HG03575 (cell line): ENCODE measurements at regions not wholly inside any gene's neighbourhood (a gene's known extent, or its start where the extent isn't known, plus 50 kb on each side); places are given as distances from the start of the nearest gene placed in this dataset.
"Not testable (repeated sequence)": the region's sequence is repeated elsewhere in the genome, so short reads cannot be mapped to it uniquely, and the experiment has no call there.

ENCODE experiments used
- ATAC-seq: cut with Tn5 transposase; IDR thresholded peaks from one replicate; pipeline ENCODE4 v1.9.1; 2021; ENCODE audit not compliant: unreplicated experiment, insufficient number of reproducible peaks, low FRiP score; ENCODE audit errors: extremely low read depth

GRCh38 chr11:87604350-87604749, 566.6 kb downstream of the TMEM135 start:
- ATAC-seq, result no peak

DNA sequence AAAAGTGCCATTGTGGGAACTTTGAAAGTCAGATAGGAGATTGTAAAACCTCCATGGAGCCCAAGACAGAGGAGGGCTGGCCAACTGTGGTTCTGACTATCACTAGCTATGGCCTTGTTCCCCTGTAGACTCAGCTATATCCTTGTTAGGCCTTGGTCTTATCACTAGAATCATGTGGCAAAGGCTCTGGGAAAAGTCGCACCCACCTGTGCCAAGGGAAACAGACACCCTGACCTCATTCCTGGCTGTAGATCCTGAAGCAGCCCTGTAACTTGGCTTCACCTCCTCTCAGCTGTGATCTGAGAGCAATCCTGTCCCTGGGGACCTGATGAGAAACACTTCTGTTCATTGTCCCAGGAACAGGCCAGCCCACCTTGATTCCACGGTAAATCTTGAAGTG, 566.2 kb downstream of the TMEM135 start:
- ATAC-seq, result no peak

DNA sequence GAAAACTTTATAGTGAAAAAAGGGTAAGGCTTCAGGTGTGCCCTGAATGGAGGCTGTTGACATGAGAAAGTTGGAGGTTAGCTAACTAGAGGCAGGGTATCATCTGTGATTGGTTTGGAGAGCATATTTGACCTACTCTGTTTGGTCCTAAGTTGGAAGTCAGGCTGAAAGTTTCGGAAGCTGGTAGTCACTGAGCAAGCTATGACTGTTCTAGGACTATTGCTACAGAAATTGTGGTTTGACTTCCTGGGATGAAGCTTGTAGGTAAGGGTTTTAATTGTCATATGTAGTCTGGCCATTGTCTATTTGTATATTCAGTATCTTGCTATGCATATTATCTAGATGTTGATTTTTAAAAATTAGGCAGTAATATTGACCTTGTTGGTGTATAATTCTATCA, 565.0 kb downstream of the TMEM135 start:
- ATAC-seq, result no peak

DNA sequence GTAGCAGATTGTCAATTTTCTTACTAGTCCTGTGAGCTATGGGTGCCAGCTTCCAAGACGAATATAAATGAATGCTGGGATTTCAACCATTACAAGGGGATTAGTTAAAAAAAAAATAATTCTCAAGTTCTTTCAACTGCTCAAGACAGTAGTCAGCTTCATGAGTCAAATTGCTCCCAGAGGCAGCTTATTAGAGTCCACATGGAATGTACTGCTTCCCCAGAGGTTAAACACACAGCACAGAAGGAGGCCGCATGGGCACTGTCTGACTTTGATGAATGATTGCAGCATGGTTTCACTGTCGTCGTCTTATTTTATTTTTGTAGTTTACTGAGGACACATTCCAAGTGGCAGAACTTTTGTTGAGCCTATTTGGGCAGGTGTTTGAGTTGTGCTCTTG, 563.2 kb downstream of the TMEM135 start:
- ATAC-seq, result no peak

- ATAC-seq, result no peak
Measured at GRCh38 chr11:87597725-87598124, 560.0 kb downstream of the TMEM135 start.

DNA sequence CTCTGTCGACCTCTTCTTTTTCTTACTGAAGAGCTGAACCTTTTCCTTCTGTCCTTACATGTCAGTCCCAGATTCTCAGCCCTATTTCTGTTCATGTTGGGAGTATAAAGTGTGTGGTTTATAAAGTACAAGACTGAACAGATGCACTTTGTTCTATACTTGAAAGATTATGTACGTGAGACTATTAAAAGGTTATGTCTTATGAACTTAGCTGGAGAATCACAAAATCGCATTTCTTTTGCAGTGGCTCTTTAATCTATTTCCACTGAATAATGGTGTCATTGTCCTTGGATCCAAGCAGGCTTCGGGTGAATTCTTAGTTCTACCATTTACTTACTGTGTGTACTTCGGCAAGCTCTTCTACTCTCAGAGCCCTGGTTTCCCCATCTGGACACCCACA, 558.4 kb downstream of the TMEM135 start:
- ATAC-seq, result no peak

GRCh38 chr11:87589082-87589481, 551.3 kb downstream of the TMEM135 start:
- ATAC-seq, result no peak

GRCh38 chr11:87585613-87586012, 547.9 kb downstream of the TMEM135 start:
- ATAC-seq, result not testable (repeated sequence)

GRCh38 chr11:87583931-87584330, 546.2 kb downstream of the TMEM135 start:
- ATAC-seq, result no peak

DNA sequence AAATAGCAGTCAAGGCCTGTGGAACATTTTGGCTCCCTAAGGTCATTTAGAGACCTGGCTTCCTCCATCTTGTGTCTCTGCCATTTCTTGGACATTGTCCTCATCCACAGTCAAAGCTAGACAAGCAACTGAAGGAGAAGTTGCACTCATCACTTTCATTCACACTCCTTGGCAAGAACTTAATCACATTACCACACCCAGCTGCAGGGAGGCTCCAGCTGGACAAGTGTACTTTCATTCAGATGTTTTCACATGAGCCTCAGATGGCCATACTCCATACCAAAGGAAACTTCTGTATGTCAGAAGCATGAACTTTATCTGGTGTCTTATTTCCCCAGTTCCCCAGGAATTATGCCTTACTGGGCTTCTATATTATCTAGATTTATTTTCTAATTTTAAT, 537.4 kb downstream of the TMEM135 start:
- ATAC-seq, result no peak

GRCh38 chr11:87574193-87574592, 536.5 kb downstream of the TMEM135 start:
- no peak for ATAC-seq

DNA sequence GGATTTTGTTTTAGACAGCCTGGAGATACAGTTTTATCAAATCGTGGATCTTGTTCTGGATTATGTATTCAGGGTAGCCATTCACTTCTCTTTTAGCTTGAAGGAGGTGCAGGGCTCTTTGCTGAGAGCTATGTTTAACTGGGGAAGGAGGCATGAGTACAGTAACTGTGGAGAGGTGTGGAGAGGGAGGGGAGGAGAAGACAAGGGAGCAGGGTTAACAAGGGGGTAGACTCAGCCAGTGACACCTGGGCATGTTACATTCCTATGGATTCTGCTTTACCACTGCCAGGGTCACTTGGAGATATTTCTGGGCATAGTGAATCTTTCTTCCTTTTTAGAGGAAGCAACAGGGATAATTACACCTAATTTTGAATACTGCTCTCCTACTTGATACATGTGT, 536.0 kb downstream of the TMEM135 start:
- ATAC-seq, result no peak

- ATAC-seq, result no peak
Measured at GRCh38 chr11:87572881-87573280, 535.1 kb downstream of the TMEM135 start.

DNA sequence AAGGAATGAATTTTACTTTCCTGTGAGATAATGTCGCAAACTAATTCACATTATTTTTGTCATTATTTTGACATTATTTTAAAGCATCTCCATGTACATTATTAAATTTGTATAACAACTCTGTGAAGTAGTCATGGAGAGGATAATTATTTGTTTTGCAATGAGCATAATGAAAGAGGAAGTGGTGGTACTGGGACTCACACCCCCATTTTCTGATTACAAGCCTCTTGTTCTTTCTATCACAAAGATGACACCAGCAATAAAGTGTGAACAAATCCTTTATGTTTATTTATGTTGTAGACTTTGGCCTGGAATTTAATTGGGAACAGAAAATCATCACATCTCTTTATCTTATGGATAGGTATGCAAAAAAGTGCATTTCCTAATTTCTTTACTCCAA, 522.6 kb downstream of the TMEM135 start:
- ATAC-seq, result no peak

- ATAC-seq, result not testable (repeated sequence)
Measured at GRCh38 chr11:87559852-87560251, 522.1 kb downstream of the TMEM135 start.

- ATAC-seq, result no peak
Measured at GRCh38 chr11:87555101-87555500, 517.4 kb downstream of the TMEM135 start.

DNA sequence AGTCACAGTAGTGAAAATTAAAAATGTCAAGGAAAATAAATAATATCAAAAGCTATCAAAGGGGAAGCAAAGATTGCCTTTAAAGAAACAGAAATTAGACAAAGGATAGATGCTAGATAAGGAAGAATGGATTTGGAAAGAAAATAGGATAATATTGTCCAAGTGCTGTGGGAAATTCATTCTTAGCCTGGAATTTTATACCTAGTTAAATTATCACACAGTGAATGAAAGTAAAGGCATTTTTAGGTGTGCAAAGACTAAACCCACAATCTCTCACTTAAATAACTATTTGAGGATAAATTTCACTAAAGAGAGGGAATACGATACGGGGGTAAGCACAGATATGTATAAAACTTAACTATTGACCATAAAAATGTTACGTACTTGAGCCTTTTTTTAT, 511.1 kb downstream of the TMEM135 start:
- no peak for ATAC-seq

GRCh38 chr11:87545858-87546257, 508.1 kb downstream of the TMEM135 start:
- no peak for ATAC-seq

- no peak for ATAC-seq
Measured at GRCh38 chr11:87539596-87539995, 501.9 kb downstream of the TMEM135 start.

GRCh38 chr11:87536565-87536964, 498.8 kb downstream of the TMEM135 start:
- no peak for ATAC-seq

GRCh38 chr11:87536016-87536415, 498.3 kb downstream of the TMEM135 start:
- no peak for ATAC-seq

GRCh38 chr11:87535513-87535912, 497.8 kb downstream of the TMEM135 start:
- no peak for ATAC-seq
